Stimulated activated effector memory CD8-positive, alpha-beta T cell treated with anti-CD3 and anti-CD28 coated beads, Interleukin-12 subunit alpha, Interleukin-12 subunit beta, amount 100 ng/mL, for 72 hours (primary cell): ENCODE measurements at regions not wholly inside any gene's neighbourhood (a gene's known extent, or its start where the extent isn't known, plus 50 kb on each side); places are given as distances from the start of the nearest gene placed in this dataset.
"Not testable (repeated sequence)": the region's sequence is repeated elsewhere in the genome, so short reads cannot be mapped to it uniquely, and the experiment has no call there.

Source experiments
- ATAC-seq: fragments of 150-1000 bp; cut with Tn5 transposase; 2 replicates; pipeline ENCODE4 v1.10.0; 2021
- DNase-seq, 2 donors: peaks; one replicate each; pipeline ENCODE4 v3.0.0; 2021 to 2022; ENCODE audit warnings: low spot score in 2 of 2
- H3K27ac Mint-ChIP-seq: one replicate; pipeline ENCODE4 v1.8.0; 2022; ENCODE audit warnings: mild to moderate bottlenecking, mixed read lengths
- H3K36me3 Mint-ChIP-seq: one replicate; pipeline ENCODE4 v1.8.0; 2022; ENCODE audit warnings: mild to moderate bottlenecking, mixed read lengths
- H3K4me1 Mint-ChIP-seq: one replicate; pipeline ENCODE4 v1.8.0; 2022; ENCODE audit warnings: mixed read lengths
- H3K4me3 Mint-ChIP-seq: one replicate; pipeline ENCODE4 v1.8.0; 2022; ENCODE audit warnings: mild to moderate bottlenecking, mixed read lengths
- H3K9me3 Mint-ChIP-seq: one replicate; pipeline ENCODE4 v1.8.0; 2022; ENCODE audit warnings: mixed read lengths

GRCh38 chr16:73106329-73107034 is 58.6 kb upstream of the ZFHX3 start:
- no peak overlapping the region for H3K4me3 Mint-ChIP-seq
- no peak for ATAC-seq
- H3K4me1 Mint-ChIP-seq: no peaks in the 10 kb centered on the region
- H3K27ac Mint-ChIP-seq: no peak overlapping the region
- H3K36me3 Mint-ChIP-seq: no peaks in the 10 kb centered on the region
- H3K9me3 Mint-ChIP-seq: peaks cover 6% of the 10 kb centered on the region
- no peak for DNase-seq

DNA sequence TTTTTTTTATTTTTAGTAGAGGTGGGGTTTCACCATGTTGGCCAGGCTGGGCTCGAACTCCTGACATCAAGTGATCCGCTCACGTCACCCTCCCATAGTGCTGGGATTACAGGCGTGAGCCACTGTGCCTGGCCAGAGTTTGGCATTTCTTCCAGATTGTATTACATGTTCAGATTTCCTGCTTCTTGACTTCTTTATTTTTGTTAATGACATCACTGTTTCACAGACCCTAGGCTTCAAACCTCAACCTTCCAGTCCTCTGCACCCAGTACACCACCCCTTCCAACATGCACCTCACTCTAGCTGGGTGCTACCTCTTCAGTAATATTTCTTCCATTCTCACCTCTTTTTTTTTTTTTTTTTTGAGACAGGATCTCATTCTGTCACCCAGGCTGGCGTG is 53.6 kb upstream of the ZFHX3 start:
- H3K27ac Mint-ChIP-seq: no peak overlapping the region
- H3K4me1 Mint-ChIP-seq: no peaks in the 10 kb centered on the region
- ATAC-seq: no peak
- no peak overlapping the region for H3K4me3 Mint-ChIP-seq
- peaks cover 6% of the 10 kb centered on the region for H3K9me3 Mint-ChIP-seq
- no peaks in the 10 kb centered on the region for H3K36me3 Mint-ChIP-seq
- no peak for DNase-seq

GRCh38 chr16:73099601-73100000 is 51.7 kb upstream of the ZFHX3 start:
- not testable (repeated sequence) for ATAC-seq, H3K4me3 Mint-ChIP-seq, DNase-seq, H3K9me3 Mint-ChIP-seq, H3K36me3 Mint-ChIP-seq, H3K27ac Mint-ChIP-seq, H3K4me1 Mint-ChIP-seq
